Natural killer cell treated with Interleukin-12 subunit alpha and Interleukin-12 subunit beta and Interleukin-15 and Interleukin-18, amount 100 ng/mL, for 72 hours (primary cell): ENCODE measurements at regions not wholly inside any gene's neighbourhood (a gene's known extent, or its start where the extent isn't known, plus 50 kb on each side); places are given as distances from the start of the nearest gene placed in this dataset.

ENCODE experiments used
- ATAC-seq, 2 donors: fragments of 150-1000 bp; cut with Tn5 transposase in 1 of 2; sonication (Bioruptor Pico), chemical (Tn5 transposase) in 1 of 2; 2 replicates each; pipeline ENCODE4 v1.10.0; 2021
- DNase-seq: peaks from one replicate; pipeline ENCODE4 v3.0.0; 2022; ENCODE audit warnings: low spot score
- H3K27ac Mint-ChIP-seq, 2 donors: 1 replicate in 1 of 2; 2 replicates in 1 of 2; pipeline ENCODE4 v1.8.0; 2022; ENCODE audit warnings: mixed read lengths in 2 of 2, mild to moderate bottlenecking in 1 of 2, moderate library complexity in 1 of 2
- H3K27me3 Mint-ChIP-seq, 2 donors: 1 replicate in 1 of 2; 2 replicates in 1 of 2; pipeline ENCODE4 v1.8.0; 2022; ENCODE audit warnings: mixed read lengths in 2 of 2
- H3K36me3 Mint-ChIP-seq: one replicate; pipeline ENCODE4 v1.8.0; 2022; ENCODE audit warnings: mixed read lengths
- H3K4me1 Mint-ChIP-seq, 2 donors: 1 replicate in 1 of 2; 2 replicates in 1 of 2; pipeline ENCODE4 v1.8.0; 2022; ENCODE audit warnings: low read depth in 2 of 2, mixed read lengths in 2 of 2, mild to moderate bottlenecking in 1 of 2
- H3K4me3 Mint-ChIP-seq: one replicate; pipeline ENCODE4 v1.8.0; 2022; ENCODE audit warnings: mixed read lengths
- H3K9me3 Mint-ChIP-seq: 2 replicates; pipeline ENCODE4 v1.8.0; 2022; ENCODE audit warnings: mixed read lengths

GRCh38 chr3:106617276-106617675, 748.5 kb upstream of the CBLB start:
- no peak overlapping the region for H3K4me3 Mint-ChIP-seq
- no peak overlapping the region for H3K27ac Mint-ChIP-seq
- H3K36me3 Mint-ChIP-seq: peaks cover 14% of the 10 kb centered on the region
- no peaks in the 10 kb centered on the region for H3K4me1 Mint-ChIP-seq
- peaks cover 0 to 2% of the 10 kb centered on the region in 2 donors for H3K27me3 Mint-ChIP-seq
- ATAC-seq (no peak), DNase-seq (no peak)
- peaks cover 11% of the 10 kb centered on the region for H3K9me3 Mint-ChIP-seq

DNA sequence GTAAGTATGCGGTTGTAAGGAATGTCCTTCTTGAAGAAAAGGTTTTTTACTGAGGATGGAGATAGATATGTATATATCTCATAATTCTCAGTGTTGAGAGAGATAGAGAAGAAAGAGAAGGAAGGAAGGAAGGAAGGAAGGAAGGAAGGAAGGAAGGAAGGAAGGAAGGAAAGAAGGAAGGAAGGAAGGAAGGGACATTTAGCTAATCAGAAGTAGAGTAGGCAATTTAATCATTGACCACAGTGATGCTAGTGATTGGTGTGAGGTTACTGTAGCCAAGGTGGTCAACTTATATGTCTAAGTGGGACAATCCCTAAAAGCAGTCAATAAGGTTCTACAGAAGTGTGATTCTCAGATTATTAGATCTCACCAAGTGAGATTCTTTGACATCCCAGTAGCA, 751.8 kb upstream of the CBLB start:
- H3K9me3 Mint-ChIP-seq: peaks cover 3% of the 10 kb centered on the region

DNA sequence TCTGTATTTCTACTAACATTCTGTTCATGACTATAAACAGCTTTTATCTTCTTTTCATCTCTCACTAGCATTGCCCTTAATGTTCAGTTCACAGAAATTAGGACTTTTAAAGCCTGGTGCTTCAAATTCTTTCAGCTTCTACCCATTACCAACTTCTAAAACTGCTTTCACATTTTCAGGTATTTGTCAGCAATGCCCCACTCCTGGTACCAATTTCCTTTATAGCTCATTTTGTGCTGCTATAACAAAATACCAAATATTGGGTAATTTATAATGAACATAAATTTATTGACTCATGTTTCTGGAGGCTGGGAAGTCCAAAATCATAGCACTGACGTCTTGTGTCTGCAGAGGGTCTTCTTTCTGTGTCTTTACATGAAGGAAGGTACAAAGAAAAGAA, 753.1 kb upstream of the CCDC54 start:
- ATAC-seq: no peak
- Mint-ChIP-seq H3K4me1 (no peaks in the 10 kb centered on the region), H3K27me3 (peaks cover 0 to 2% of the 10 kb centered on the region in 2 donors), H3K4me3 (no peak overlapping the region), H3K36me3 (peaks cover 10% of the 10 kb centered on the region), H3K27ac (no peak overlapping the region), H3K9me3 (peaks cover 3% of the 10 kb centered on the region)
- no peak for DNase-seq

More for the DNA sequence above, 751.8 kb upstream of the CBLB start:
- Mint-ChIP-seq H3K4me1 (no peaks in the 10 kb centered on the region), H3K36me3 (peaks cover 10% of the 10 kb centered on the region), H3K4me3 (no peak overlapping the region), H3K27ac (no peak overlapping the region), H3K27me3 (peaks cover 0 to 2% of the 10 kb centered on the region in 2 donors)
- ATAC-seq: no peak
- DNase-seq: no peak

DNA sequence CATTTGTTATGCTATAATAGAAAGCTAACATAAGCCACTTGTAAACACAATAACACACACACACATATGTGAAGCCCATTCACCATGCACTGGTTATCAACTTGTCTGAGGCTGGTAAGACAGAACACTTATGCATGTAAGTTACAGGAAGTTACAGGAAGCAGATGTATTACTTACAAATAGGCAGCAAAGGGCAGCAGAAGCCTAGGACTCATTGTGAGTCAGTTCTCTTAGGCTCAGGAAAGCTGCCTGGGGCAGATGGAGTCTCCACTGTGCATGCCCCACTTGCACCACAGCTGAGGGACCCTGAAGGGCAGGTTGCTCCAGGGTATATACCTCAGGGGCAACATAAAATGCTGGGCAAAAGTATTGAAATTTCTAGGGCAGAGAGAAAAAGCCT, 748.8 kb upstream of the CCDC54 start:
- Mint-ChIP-seq H3K27me3 (peaks cover 2 to 8% of the 10 kb centered on the region in 2 donors), H3K4me1 (no peaks in the 10 kb centered on the region), H3K9me3 (peaks cover 3% of the 10 kb centered on the region), H3K4me3 (no peak overlapping the region), H3K27ac (no peak overlapping the region), H3K36me3 (peaks cover 10% of the 10 kb centered on the region)
- ATAC-seq (no peak), DNase-seq (no peak)

GRCh38 chr3:106629215-106629832, 747.9 kb upstream of the CCDC54 start:
- Mint-ChIP-seq H3K27me3 (peaks cover 2 to 8% of the 10 kb centered on the region in 2 donors), H3K4me1 (no peaks in the 10 kb centered on the region), H3K36me3 (peaks cover 3% of the 10 kb centered on the region), H3K27ac (no peak overlapping the region), H3K4me3 (no peak overlapping the region), H3K9me3 (no peaks in the 10 kb centered on the region)
- DNase-seq (no peak), ATAC-seq (no peak)

GRCh38 chr3:106631373-106632108, 745.7 kb upstream of the CCDC54 start:
- H3K36me3 Mint-ChIP-seq: no peaks in the 10 kb centered on the region
- no peaks in the 10 kb centered on the region for H3K4me1 Mint-ChIP-seq
- DNase-seq (no peak), ATAC-seq (no peak)
- H3K27ac Mint-ChIP-seq: no peak overlapping the region
- H3K9me3 Mint-ChIP-seq: no peaks in the 10 kb centered on the region
- peaks cover 4 to 9% of the 10 kb centered on the region in 2 donors for H3K27me3 Mint-ChIP-seq
- no peak overlapping the region for H3K4me3 Mint-ChIP-seq

DNA sequence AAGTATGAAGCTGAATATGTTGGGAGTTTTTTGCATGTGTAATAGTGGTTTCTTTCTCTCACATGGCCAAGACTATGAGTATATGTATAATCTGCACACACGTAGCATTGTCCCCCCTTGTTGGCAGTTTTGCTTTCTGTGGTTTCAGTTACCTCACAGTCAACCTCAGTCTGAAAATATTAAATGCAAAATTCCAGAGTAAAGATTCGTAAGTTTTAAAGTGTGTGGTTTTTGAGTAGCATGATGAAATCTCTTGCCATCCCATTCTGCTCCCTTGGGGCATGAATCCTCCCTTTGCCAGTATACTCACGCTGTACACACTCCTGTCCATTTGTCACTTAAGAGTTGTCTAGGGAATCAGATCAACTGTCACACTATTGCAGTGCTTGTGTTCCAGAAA, 742.0 kb upstream of the CCDC54 start:
- no peak for ATAC-seq
- peaks cover 2 to 12% of the 10 kb centered on the region in 2 donors for H3K27me3 Mint-ChIP-seq
- no peak overlapping the region for H3K4me3 Mint-ChIP-seq
- no peak for DNase-seq
- H3K27ac Mint-ChIP-seq: no peak overlapping the region
- no peaks in the 10 kb centered on the region for H3K36me3 Mint-ChIP-seq
- no peaks in the 10 kb centered on the region for H3K4me1 Mint-ChIP-seq
- no peaks in the 10 kb centered on the region for H3K9me3 Mint-ChIP-seq

- no peaks in the 10 kb centered on the region for H3K9me3 Mint-ChIP-seq
These were observed 741.4 kb upstream of the CCDC54 start for GRCh38 chr3:106635826-106636225.

GRCh38 chr3:106640353-106640752, 736.9 kb upstream of the CCDC54 start:
- H3K4me3 Mint-ChIP-seq: no peak overlapping the region
- DNase-seq: no peak
- no peak overlapping the region for H3K27ac Mint-ChIP-seq
- ATAC-seq: no peak
- H3K27me3 Mint-ChIP-seq: peaks cover 2 to 12% of the 10 kb centered on the region in 2 donors
- H3K36me3 Mint-ChIP-seq: no peaks in the 10 kb centered on the region
- H3K4me1 Mint-ChIP-seq: no peaks in the 10 kb centered on the region
- peaks cover 3% of the 10 kb centered on the region for H3K9me3 Mint-ChIP-seq

More at GRCh38 chr3:106635826-106636225, 741.4 kb upstream of the CCDC54 start:
- Mint-ChIP-seq H3K4me1 (no peaks in the 10 kb centered on the region), H3K4me3 (no peak overlapping the region), H3K27me3 (peaks cover 2 to 12% of the 10 kb centered on the region in 2 donors), H3K36me3 (no peaks in the 10 kb centered on the region), H3K27ac (no peak overlapping the region)
- DNase-seq: no peak
- ATAC-seq: no peak

DNA sequence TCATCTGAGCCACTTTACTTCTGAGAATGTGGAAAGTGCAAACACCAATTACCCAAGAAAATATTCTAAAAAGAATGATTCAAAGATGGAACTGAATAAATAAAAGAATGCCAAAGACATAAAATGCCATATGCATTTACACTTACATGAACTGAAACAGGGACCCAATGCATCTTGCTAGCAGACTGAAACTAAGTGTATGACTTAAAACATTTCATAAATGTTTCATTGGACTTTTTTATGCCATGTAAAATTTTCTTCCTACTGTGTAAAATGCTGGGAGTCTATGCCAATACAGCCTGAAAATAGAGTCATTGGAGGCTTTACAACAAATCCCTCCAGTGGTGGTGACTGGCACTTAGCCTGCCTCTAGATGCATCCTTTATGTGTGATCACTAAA, 735.1 kb upstream of the CCDC54 start:
- no peaks in the 10 kb centered on the region for H3K4me1 Mint-ChIP-seq
- peaks cover 3% of the 10 kb centered on the region for H3K9me3 Mint-ChIP-seq
- peaks cover 0 to 7% of the 10 kb centered on the region in 2 donors for H3K27me3 Mint-ChIP-seq
- H3K4me3 Mint-ChIP-seq: no peak overlapping the region
- no peaks in the 10 kb centered on the region for H3K36me3 Mint-ChIP-seq
- no peak overlapping the region for H3K27ac Mint-ChIP-seq
- DNase-seq: no peak
- no peak for ATAC-seq

- H3K4me3 Mint-ChIP-seq: no peak overlapping the region
- no peaks in the 10 kb centered on the region for H3K4me1 Mint-ChIP-seq
- ATAC-seq (peak in 1 of 2 donors; percentile 46), DNase-seq (no peak)
- no peaks in the 10 kb centered on the region for H3K36me3 Mint-ChIP-seq
- no peak overlapping the region for H3K27ac Mint-ChIP-seq
- H3K27me3 Mint-ChIP-seq: peaks cover 0 to 7% of the 10 kb centered on the region in 2 donors
- H3K9me3 Mint-ChIP-seq: peaks cover 3% of the 10 kb centered on the region
These were observed 733.5 kb upstream of the CCDC54 start for GRCh38 chr3:106643684-106644161.

- no peak overlapping the region for H3K27ac Mint-ChIP-seq
- no peak for DNase-seq
- peaks cover 0 to 5% of the 10 kb centered on the region in 2 donors for H3K27me3 Mint-ChIP-seq
- ATAC-seq: no peak
- H3K4me3 Mint-ChIP-seq: no peak overlapping the region
- H3K4me1 Mint-ChIP-seq: no peaks in the 10 kb centered on the region
- H3K36me3 Mint-ChIP-seq: no peaks in the 10 kb centered on the region
- peaks cover 11% of the 10 kb centered on the region for H3K9me3 Mint-ChIP-seq
These were observed 703.2 kb upstream of the CCDC54 start for GRCh38 chr3:106673926-106674569.

DNA sequence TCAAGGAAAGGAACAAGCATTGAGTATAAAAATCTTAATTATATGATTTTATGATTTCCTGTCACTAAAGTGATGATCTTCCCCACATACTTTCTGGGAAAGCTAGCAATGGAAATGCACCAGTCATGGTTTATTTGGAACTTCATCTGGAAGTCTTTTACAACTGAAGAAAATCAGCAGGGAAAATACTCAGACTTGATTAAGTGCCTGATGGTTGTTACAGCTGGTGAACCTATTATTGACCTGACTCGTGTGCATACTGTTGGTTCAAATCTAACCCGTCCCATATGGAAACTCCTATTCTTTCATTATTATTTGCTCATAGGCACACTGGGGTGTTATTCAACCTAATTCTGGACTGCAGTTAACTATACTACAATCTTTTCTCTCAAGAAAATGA, 701.8 kb upstream of the CCDC54 start:
- Mint-ChIP-seq H3K27me3 (peaks cover 0 to 5% of the 10 kb centered on the region in 2 donors), H3K27ac (no peak overlapping the region), H3K4me1 (no peaks in the 10 kb centered on the region), H3K9me3 (peaks cover 15% of the 10 kb centered on the region), H3K4me3 (no peak overlapping the region), H3K36me3 (no peaks in the 10 kb centered on the region)
- ATAC-seq (no peak), DNase-seq (no peak)
